GM12891 (cell line): ENCODE measurements at regions not wholly inside any gene's neighbourhood (a gene's known extent, or its start where the extent isn't known, plus 50 kb on each side); places are given as distances from the start of the nearest gene placed in this dataset.
"Not testable (repeated sequence)": the region's sequence is repeated elsewhere in the genome, so short reads cannot be mapped to it uniquely, and the experiment has no call there.

Source experiments
- DNase-seq: peaks from one replicate; pipeline ENCODE4 v3.0.0; 2011; ENCODE audit warnings: low spot score; ENCODE audit not compliant: insufficient read length
- FAIRE-seq: peaks from 2 replicates; lab custom pipeline; 2011; peaks lifted over from hg19 to GRCh38; lab: Jason Lieb, UNC
- PAX5 ChIP-seq: IDR thresholded peaks from 2 replicates; pipeline ENCODE4 v1.6.1; 2011; ENCODE audit warnings: low read length, moderate library complexity, mild to moderate bottlenecking; ENCODE audit not compliant: insufficient read depth, severe bottlenecking
- POLR2A ChIP-seq: IDR thresholded peaks from 2 replicates; pipeline ENCODE4 v1.6.1; 2011; ENCODE audit warnings: low read depth, low read length, control low read depth
- POLR2AphosphoS5 ChIP-seq: IDR thresholded peaks from 2 replicates; pipeline ENCODE4 v1.6.1; 2011; ENCODE audit warnings: low read depth, low read length, control low read depth
- POU2F2 ChIP-seq: IDR thresholded peaks from 2 replicates; pipeline ENCODE4 v1.6.1; 2011; ENCODE audit warnings: low read depth, mild to moderate bottlenecking, control low read depth, low read length, moderate library complexity
- SPI1 ChIP-seq: IDR thresholded peaks from 2 replicates; pipeline ENCODE4 v1.6.1; 2011; ENCODE audit warnings: low read depth, low read length, control low read depth
- TAF1 ChIP-seq: IDR thresholded peaks from 2 replicates; pipeline ENCODE4 v1.6.1; 2011; ENCODE audit warnings: low read depth, low read length, control low read depth

GRCh38 chr1:157203166-157203565 lies 65.0 kb upstream of the ETV3 start:
- no peak for TF ChIP-seq TAF1
- TF ChIP-seq POLR2AphosphoS5 = no peak
- no peak for TF ChIP-seq SPI1
- no peak for TF ChIP-seq PAX5
- no peak for TF ChIP-seq POLR2A
- TF ChIP-seq POU2F2 = no peak
- FAIRE-seq (no peak), DNase-seq (no peak)

- no peak for DNase-seq
- FAIRE-seq = no peak
- no peak for TF ChIP-seq POU2F2
- no peak for TF ChIP-seq TAF1
- no peak for TF ChIP-seq POLR2A
- TF ChIP-seq SPI1 = no peak
- TF ChIP-seq POLR2AphosphoS5 = no peak
- no peak for TF ChIP-seq PAX5
Measured at GRCh38 chr1:157202331-157202730, 64.1 kb upstream of the ETV3 start.

- DNase-seq = no peak
- FAIRE-seq = no peak
- TF ChIP-seq POLR2A = no peak
Measured at GRCh38 chr1:157201767-157202166, 63.6 kb upstream of the ETV3 start.

GRCh38 chr1:157200451-157200850 lies 62.3 kb upstream of the ETV3 start:
- no peak for DNase-seq
- no peak for FAIRE-seq
- TF ChIP-seq PAX5 (no peak), POLR2AphosphoS5 (no peak), SPI1 (no peak), POLR2A (no peak), TAF1 (no peak)

- DNase-seq = no peak
- no peak for FAIRE-seq
Measured at GRCh38 chr1:157199421-157199755, 61.2 kb upstream of the ETV3 start.

GRCh38 chr1:157198619-157199420 lies 60.6 kb upstream of the ETV3 start:
- no peak for TF ChIP-seq TAF1
- no peak for TF ChIP-seq PAX5
- no peak for TF ChIP-seq POU2F2
- TF ChIP-seq SPI1 = no peak
- DNase-seq = no peak
- no peak for FAIRE-seq

More at GRCh38 chr1:157199421-157199755, 61.2 kb upstream of the ETV3 start:
- TF ChIP-seq POLR2AphosphoS5 = no peak
- no peak for TF ChIP-seq TAF1
- no peak for TF ChIP-seq POLR2A
- no peak for TF ChIP-seq SPI1
- TF ChIP-seq POU2F2 = no peak
- no peak for TF ChIP-seq PAX5

- TF ChIP-seq POLR2AphosphoS5 = no peak
- no peak for FAIRE-seq
- DNase-seq = no peak
Measured at GRCh38 chr1:157197906-157198435, 59.8 kb upstream of the ETV3 start.

- not testable (repeated sequence) for DNase-seq
- FAIRE-seq = peak; percentile 84
Measured at GRCh38 chr1:157196670-157197456, 58.7 kb upstream of the ETV3 start.

- DNase-seq = no peak
- TF ChIP-seq PAX5 = no peak
- no peak for TF ChIP-seq POLR2AphosphoS5
- TF ChIP-seq TAF1 = no peak
- TF ChIP-seq POU2F2 = no peak
- TF ChIP-seq POLR2A = no peak
- no peak for TF ChIP-seq SPI1
- no peak for FAIRE-seq
Measured at GRCh38 chr1:157196245-157196543, 58.0 kb upstream of the ETV3 start.

- no peak for DNase-seq
- TF ChIP-seq POU2F2 (no peak), POLR2A (no peak), PAX5 (no peak), POLR2AphosphoS5 (no peak), SPI1 (no peak), TAF1 (no peak)
- no peak for FAIRE-seq
Measured at GRCh38 chr1:157195521-157196244, 57.5 kb upstream of the ETV3 start.
